Glomerular visceral epithelial cell (primary cell): ENCODE measurements at regions not wholly inside any gene's neighbourhood (a gene's known extent, or its start where the extent isn't known, plus 50 kb on each side); places are given as distances from the start of the nearest gene placed in this dataset.

Source experiments
- DNase-seq: peaks from one replicate; pipeline ENCODE4 v3.0.0-alpha.2; 2016; ENCODE audit errors: extremely low spot score

DNA sequence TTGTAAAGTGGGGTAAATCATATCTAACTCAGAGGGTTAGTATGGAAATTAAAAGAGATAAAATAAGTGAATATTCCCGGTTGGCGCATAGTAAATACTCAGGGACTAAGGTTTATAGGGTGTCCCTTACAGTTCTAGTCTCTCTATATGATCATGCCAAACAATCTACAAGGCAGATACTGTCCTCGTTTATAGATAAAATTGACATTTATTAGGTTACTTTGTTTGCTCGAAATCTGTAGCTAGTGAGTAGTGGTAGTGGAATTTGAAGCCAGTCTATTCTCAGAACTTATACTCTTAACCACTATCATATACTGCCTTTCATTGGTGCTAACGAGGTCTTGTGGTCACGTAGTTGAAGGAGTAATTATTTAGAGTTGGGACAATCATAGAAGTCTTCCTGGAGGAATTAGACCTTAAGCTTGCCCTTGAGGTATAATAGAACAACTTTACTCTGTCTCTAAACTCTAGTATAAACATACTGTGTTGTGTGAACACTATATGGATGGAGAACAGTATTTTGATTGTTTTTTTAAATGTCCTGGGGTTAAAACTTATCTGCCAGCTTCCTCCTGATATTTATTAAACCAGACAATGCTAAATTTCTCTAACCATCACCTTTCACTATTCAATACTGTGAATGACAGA, 324.0 kb downstream of the STIM2 start:
- DNase-seq: no peak

DNA sequence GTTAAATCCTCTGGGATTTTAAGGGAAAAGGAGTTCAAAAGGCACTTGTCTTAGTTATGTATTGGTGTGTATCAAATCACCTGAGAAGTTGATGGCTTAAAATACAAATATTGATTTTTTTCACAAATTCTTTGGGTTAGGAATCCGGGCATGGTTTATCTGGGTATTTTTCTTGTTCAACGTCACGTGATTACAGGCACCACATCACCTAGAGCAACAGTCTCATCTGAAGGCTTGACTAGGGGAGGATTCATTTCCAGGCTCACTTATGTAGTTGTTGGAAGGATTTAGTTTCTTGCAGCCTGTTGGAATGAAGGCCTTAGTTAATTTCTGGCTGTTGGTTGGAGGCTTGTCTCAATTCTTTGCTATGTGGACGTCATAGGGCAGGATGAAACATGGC, 326.1 kb downstream of the STIM2 start:
- no peak for DNase-seq

DNA sequence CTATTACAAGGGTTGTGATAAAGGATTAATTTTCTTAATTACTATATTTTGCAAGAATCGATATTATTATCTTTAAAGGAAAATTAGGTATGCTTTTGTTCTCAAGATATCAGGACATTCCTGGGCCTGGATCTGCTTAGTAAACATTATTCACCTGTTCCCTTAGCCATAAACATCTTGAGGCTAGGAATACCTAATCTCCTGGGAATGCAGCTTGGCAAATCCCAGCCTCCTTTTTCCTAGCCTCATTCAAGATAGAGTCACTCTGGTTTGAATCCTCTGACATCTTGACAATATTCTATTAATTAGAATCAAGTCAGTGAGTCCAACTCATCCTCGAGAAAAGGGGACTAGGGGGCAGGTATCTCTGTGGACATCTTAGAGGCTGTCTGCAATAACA, 327.1 kb downstream of the STIM2 start:
- no peak for DNase-seq

DNA sequence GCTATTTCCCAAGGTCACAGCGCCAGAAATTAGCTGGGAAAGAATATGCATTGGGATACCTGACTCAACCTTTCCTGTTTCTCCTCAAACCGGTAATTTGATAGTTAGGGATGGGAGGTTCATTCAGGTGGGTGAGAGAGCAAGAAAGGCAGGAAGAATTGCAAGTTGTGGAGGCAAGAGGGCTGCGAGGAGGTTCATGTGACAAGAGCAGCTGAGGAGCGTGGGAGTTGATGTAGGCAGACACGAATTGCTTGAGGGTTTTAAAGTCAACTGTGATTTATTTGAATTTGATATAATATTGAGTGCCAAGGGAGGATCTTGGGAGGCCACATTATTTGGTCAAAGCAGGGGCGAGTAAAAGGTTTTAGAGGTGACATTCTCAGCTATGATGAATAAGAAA, 329.0 kb downstream of the STIM2 start:
- no peak for DNase-seq

DNA sequence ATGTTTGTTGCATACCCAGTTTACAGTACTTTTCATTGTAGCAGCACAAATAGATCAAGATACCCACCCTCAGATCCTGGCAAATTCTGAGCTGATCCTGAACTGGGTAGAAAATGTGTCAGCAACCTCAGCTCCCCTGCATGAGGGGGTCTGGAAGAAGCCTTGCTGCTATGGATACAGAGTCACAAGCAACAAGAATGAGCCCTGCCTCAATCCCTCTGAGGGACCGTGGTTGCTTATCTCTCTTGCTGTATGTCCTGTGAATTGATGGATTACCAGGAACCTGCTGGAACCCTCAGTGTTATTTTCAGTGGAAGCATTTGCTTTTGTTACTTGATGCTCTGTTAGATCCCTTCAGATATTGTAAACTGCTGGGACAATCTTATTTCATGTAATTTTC, 331.0 kb downstream of the STIM2 start:
- DNase-seq: no peak

DNA sequence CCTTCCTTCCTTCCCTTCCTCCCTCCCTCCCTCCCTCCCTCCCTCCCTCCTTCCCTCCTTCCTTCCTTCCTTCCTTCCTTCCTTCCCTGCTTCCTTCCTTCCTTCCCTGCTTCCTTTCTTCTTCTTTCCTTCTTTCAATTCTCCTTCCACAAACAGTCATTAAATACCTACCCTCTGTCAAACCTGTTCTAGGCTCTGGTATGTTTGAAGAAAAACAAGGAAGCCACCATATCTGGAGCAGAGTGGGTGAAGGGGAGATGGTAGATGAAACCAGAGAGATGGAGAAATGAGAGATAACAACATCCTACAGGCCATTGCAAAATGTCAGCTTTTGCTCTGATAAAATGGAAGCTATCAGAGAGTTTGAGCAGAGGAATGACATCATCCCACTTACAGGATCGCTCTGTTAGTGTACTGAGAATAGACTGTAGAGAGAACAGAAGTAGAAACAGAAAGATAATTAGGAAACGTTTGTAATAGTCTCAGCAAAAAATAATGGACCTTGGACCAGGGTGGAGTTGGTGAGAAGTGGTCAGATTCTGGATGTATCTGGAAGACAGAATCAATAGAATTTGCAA, 334.0 kb downstream of the STIM2 start:
- no peak for DNase-seq

DNA sequence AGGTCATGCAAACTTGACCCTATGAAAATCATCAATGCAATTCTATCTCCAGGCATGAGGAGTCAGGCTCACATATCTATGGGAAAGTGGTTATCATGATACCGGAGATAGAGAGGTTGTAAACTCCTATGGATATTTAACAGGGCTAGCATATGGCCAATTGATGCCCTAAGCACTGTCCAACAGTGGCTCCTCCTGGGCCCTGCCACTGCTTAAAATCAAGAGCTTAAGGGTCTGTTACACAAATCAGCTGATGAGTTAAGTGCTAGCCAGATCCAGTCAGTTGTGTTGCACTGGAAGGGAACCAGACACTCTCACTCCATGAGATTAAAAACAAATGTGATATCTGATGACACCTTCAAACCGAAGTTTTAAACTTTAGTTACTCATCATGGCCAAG, 337.6 kb downstream of the STIM2 start:
- no peak for DNase-seq

DNA sequence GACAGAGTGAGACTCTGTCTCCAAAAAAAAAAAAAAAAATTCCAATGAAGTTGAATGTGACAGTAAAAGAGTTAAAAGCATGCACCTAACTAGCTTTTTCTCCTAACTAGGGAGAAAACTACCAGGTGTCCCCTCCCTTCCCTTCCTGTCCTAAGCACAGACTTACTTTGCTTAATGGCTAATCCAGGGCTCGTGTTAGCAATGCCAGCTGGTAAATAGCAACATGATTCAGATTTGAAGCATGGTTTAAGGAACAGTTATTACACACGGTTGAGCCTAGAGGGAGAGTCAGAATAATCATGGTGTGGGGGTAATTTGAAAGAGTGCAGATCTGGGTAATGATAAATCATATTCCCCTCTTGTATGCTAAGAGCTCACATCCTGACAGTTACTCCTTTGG, 338.3 kb downstream of the STIM2 start:
- DNase-seq: no peak

DNA sequence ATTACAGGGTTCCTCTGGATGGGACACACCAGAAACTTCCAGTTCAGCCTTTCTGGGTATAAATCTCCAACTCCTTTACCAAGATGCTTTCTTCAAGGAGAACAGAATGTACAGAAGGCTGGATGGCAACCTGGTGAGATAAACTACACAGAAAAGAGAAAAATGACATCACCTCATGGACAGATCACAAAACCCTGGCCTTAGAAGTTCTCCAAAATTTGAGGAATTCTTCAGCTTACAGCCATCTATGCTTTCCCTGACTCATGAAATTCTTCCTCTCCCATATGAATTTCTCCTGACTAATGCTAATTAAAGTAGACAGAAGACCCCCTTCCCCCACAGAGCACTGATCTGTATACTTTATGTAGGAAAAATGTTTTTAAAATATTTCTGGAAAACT, 345.4 kb downstream of the STIM2 start:
- DNase-seq: no peak

DNA sequence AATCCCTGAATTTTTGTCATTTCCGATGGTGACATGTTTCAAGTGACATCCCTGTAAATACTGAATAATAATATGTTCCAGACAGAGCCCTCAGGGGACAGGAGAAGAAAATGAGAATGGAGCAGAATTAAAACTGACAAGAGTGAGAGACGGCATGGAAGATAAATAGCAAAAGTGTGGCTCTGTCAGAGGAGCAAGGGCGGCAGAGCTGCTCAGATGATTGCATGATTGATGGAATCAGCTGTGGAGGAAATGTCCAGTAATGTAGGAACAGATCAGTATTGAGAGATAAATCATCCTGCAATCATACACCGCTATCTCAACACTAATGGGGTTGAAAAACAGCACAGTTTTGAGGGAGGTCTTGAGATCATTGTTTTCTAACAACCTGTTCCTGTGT, 350.3 kb downstream of the STIM2 start:
- DNase-seq: no peak

DNA sequence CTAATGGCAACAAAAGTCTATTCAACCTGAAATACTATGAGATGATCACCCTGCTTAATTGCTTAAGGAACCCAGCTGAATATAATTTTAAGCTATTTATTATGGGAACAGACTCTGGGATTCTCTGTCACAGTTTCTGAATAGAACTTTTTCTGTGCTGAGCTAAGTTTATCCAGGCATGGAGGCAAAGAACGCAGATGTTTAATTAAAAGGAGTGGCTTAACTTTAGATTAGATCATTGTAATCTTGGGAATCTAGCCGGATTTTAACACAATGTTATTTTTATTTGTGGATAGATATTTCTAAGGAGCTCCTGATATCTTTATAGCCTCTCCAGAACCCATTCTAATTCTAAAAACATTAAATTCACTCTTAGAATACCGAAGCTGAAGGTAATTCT, 353.4 kb downstream of the STIM2 start:
- DNase-seq: no peak

DNA sequence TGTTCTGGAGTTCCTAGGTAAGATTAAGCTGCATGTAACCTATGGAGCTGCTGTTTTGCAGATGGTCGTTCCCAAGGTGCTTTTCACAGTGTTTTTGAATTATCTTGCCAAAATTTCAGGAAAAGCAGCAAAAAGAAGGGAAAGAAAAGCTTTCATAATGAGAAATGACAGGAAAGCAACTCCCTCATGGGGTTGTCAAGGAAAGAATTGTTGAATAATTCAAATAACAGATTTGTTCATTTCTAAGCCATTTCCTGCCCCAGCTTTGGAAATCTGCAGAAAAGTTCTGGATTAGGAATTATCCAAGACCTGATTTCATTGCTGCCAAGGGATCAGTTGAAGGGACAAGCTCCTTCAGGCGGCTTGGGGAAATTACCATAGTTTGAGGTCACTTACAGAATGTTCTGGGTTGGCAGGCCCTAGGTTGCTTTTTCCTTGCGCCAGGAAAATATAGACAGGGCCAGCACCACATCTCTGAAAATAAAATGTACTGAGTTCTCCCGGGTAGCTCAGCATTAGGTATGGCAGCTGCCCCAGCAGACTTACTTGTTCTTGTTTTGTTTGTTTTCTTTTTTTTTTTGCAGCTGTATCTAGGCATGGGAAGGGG, 354.7 kb downstream of the STIM2 start:
- DNase-seq: no peak

DNA sequence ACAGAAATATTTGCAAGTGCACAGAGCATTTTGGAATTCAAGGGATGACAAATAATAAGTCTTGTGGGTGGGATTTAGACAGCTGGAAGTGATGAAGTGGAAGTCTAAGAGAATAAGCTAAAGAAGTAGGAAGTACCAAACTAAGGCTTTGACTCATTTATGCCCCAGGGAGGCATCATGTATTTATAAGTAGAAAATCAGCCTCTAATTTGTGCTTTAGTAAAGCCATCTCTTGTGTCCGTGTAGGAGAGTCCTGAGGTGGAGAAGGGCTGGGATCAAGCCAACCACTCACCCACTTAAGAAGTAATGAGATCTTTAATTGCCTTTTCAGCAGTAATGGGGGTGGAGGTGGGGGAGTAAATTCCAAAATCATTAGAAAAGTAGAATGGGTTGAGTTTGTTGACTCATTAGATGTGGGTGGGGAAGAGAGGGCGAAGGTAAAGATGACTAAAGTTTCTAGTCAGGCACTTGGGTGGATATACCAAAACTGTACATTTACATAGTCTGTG, 356.7 kb downstream of the STIM2 start:
- DNase-seq: no peak

DNA sequence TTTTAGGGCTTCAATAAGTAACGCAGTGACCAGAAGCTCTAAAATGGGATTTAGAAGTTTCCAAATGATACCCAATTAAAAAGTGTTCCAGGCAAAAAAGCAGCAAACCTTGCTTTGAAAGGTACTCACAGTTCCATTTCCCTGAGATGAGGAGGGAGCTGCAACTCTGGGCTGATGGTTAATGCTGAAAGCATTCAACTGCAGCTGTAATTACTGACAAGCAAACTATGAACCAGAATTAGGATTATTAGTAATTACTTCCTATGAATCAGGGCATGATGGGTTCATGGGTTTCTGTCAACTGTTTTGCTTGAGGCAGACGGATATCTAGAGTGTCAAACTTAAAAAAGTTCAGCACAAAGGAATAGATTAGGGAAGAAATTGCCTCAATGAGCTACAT, 357.4 kb downstream of the STIM2 start:
- DNase-seq: no peak

DNA sequence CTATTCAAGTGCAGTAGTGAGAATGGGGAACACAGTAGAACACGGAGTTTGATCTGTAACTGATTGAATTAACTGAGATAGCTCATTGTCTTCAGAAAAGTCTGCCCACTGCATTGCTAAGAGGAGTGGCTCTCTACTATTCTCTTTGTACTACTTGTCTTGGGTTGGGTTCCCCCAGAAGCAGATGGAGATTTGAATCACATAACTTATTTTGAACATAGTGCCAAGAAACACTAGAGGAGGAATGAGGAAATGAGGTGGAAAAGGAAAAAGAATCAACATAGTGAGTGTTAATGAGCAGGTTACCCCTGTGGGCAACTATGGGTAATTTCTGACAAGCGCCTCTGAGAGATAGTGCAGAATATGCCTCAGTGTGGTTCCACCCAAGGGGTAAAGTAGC, 362.7 kb downstream of the STIM2 start:
- no peak for DNase-seq

DNA sequence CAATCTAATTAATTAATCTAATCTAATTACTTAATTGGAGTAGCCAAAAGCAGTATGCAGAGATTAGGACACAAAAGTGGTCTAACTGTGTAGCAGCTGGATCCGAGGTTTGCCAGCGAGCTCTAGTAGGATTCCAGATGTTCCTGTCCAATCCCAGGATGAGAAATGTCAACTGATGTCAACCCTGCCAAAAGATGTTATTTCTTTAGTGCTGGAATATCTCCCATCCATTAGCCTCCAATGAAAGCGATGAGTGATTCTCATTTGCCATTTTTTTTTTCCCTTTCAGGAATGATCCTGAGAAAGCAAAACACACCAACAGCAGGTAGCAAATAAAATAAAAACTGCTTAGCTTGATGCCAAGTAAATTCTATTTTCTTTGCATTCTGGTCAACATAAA, 372.9 kb downstream of the STIM2 start:
- DNase-seq: no peak

DNA sequence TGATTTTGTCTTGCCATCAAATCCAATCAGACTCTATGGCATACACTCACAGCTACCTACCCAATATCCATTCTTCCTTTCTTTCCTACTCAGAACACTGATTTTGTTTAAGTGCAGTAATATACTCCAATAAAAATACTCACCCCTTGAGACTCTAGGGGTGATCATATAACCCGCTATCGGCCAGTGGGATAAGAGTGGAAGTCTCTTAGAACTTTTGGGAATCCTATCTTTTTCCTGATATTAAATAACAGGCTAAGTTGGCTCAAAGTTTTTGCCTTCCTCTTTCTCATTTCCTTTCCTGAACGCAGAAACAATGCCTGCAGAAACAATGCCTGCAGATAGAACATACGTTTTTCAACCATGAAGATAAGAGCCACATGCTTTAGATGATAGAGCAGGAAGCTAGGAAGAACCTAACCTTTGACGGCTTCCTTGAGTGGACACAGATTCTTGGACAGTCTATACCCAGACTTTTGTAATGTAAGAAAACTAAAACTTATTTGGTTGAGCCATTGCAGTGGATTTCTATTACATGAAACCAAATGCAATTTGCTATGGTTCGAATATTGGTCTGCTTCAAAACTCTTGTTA, 373.8 kb downstream of the STIM2 start:
- DNase-seq: no peak

DNA sequence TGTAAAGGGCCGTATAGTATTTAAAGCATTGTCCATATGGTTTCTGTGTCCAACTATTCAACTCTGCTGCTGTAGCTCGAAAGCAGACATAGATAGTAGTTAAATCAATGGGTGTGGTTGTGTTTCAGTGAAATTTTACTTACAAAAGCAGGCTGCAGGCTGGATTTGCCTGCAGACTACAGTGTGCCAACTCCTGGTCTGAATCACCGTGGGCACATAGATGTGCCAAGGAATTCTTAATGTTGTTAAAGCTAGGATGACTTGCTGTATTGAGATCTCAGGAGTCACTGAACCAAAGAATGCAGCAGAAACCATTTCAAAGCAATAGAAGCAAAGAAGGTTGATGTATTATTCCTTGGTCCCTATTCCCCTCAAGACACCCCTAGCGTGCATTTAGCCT, 379.0 kb downstream of the STIM2 start:
- no peak for DNase-seq

DNA sequence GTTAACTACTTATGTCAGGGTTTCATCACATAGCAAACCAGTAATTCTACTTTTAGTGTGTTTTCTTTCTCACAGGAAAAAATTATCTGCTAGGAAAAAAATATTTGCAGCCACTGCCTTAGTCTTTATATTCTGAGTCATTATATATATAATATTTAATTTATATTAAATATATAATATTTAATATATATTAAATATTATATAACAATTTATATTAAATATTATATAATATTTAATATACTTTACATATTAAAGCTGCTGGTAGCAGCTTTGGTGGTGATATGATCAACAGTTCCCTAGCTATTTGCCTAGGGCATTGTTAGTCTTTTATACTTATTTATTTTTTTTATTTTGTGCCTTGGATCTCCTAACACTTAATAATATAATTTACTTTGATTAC, 381.6 kb downstream of the STIM2 start:
- DNase-seq: no peak

DNA sequence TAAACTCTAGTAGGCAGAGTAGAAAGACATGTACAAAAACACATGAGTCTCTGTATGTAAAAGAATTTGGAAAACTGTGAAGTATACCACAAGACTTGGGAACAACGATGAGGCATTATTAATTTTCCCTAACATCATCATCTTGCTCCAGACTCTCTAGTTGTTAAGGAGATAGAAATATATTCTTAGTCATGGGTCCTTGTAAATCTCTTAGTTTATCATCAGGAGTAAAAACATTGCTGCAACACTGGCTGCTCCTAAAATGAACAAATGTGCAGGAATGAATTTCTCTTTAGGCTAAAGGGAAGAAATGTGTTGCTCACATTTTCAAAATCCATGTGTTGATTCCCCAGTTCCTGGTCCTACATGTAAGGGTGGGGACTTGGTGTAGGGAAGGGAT, 384.6 kb downstream of the STIM2 start:
- no peak for DNase-seq

DNA sequence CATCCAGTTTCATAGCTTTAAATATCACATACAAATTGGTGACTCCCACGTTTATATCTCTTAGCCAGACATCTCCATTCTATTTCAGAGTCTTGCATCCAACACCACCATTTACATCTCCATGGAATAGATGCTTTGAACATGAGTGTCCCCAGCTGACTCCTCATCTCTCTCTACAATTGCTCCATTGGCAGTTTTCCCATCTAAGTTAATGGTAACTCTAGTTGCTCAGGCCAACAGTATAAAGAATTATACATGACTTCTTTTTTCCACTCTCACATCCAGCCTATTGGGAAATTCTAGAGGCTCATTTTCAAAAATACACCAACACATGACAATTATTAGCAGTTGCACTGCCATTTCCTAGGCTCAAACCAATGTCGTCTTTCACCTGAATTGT, 388.2 kb downstream of the STIM2 start:
- no peak for DNase-seq

DNA sequence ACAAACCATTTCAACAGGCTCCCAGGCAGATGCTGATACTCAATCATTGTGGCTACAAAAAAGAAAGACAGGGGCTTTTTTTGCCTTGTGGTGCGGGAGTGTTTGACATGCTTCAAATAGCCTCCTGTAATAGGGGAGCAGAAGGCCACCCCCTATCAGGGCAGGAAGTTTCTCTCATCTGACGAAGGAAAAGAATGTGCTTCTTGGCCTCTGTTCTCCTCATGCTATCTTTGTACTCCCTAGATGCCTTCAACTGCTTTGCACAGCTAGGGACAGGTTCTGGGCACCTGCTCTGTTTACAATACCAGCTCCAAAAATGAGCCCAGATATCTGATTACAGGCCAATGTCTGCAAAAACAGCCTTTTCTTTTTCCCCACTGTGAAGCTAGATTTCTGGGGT, 391.1 kb downstream of the STIM2 start:
- DNase-seq: no peak

DNA sequence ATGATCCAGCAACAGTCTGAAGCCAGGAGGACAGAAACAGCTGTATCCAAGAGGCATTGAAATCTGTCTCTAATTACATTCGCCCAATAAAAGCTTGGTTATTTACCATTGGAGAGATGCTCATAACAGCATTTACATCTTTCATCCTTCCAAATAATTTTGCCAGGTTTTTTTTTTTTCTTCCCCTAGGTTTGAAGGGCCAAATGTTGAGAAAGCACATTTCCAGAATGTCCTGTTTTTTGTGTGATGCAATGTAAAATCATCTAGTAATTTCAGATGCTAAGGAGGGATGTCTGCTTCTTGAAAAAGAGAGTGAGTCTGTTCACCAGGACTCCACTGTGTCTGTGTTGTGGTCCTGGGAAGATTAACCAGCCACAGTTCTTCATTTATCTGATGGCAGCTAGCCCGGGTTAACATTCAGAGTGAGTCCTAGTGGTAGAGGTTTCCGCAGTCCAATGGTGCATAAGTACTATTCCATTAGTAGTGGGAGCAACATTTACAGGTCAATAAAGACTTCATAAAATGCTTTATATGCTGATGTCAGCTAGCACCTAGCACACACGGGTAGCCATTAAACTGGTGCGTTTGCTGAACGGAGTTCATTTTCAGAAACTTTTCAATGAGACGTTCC, 406.8 kb downstream of the STIM2 start:
- DNase-seq: no peak
